SK-N-MC (cell line): ENCODE measurements at regions not wholly inside any gene's neighbourhood (a gene's known extent, or its start where the extent isn't known, plus 50 kb on each side); places are given as distances from the start of the nearest gene placed in this dataset.

Source experiments
- EZH2 ChIP-seq: fragments of 200-600 bp; sonication (generic); IDR thresholded peaks from one replicate; pipeline ENCODE4 v1.6.1; 2017; ENCODE audit warnings: antibody characterized with exemption
- POLR2AphosphoS5 ChIP-seq: IDR thresholded peaks from 2 replicates; pipeline ENCODE4 v1.6.1; 2012; ENCODE audit warnings: mild to moderate bottlenecking, low read depth, low read length, borderline replicate concordance

DNA sequence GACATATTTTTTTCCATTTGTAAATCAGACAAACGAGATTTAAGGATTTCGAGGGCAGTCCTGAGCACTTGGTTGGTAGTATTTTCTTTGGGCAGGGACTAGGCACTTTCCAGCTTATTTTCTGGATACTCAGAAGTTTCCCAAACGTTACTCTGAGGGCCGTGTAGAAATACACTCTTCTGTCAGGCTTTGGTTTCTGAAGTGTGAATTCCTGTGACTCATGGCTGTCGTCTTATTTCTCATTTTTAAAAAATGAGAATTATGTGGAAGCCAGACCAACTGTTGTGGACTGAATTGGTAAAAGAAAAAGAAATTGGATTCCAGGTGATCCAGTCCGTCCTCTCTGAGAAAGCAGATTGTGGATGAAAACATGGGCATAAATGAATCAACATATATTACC lies 658.6 kb upstream of the FANCL start:
- TF ChIP-seq EZH2 (no peak), POLR2AphosphoS5 (no peak)
